Peyer's patch (tissue), 4 donors: ENCODE measurements at regions not wholly inside any gene's neighbourhood (a gene's known extent, or its start where the extent isn't known, plus 50 kb on each side); places are given as distances from the start of the nearest gene placed in this dataset.

Experiments used
- CTCF ChIP-seq, 6 experiments: fragments of 450-650 bp in 4 of 6; fragments of 200-600 bp in 2 of 6; sonication (generic) in 1 of 6; IDR thresholded peaks; one replicate each; pipeline ENCODE4 v1.5.1; 2017 to 2019; ENCODE audit warnings: antibody characterized with exemption in 6 of 6, mild to moderate bottlenecking in 3 of 6, moderate library complexity in 1 of 6
- POLR2A ChIP-seq, 2 donors: fragments of 450-650 bp; IDR thresholded peaks; one replicate each; pipeline ENCODE4 v1.5.1; 2017; ENCODE audit warnings: antibody characterized with exemption in 2 of 2, mild to moderate bottlenecking in 2 of 2, moderate library complexity in 2 of 2

GRCh38 chr1:104874044-104874443 is 1124.3 kb downstream of the AMY1C start:
- TF ChIP-seq CTCF (IDR thresholded peaks at IDR 0.05) (no peak), POLR2A (IDR thresholded peaks at IDR 0.05) (no peak)
